Endothelial cell of umbilical vein (primary cell): ENCODE measurements at regions not wholly inside any gene's neighbourhood (a gene's known extent, or its start where the extent isn't known, plus 50 kb on each side); places are given as distances from the start of the nearest gene placed in this dataset.

Experiments
- BruUV-seq: library from RNA; stranded (reverse); fragments of 400-500 nt; replicated peaks from 2 replicates; lab custom pipeline; 2021; lab: Mats Ljungman, UMichigan
- CTCF ChIA-PET: fragments of 300-600, 350-600 bp; sonication (Branson Sonifier 250); formaldehyde crosslinking; loops from one replicate; lab custom pipeline; 2021; ENCODE audit warnings: antibody characterized with exemption, inconsistent platforms; lab: Charles Lee
- POLR2A ChIA-PET: fragments of 300-600, 350-600 bp; sonication (Branson Sonifier 250); formaldehyde crosslinking; loops from one replicate; lab custom pipeline; 2021; ENCODE audit warnings: antibody characterized with exemption, inconsistent platforms; lab: Charles Lee
- DNase-seq: peaks from one replicate; pipeline ENCODE4 v3.0.0-alpha.2; 2011; ENCODE audit warnings: low read depth, low spot score
- FAIRE-seq: peaks from 2 replicates; lab custom pipeline; 2011; peaks lifted over from hg19 to GRCh38; lab: Jason Lieb, UNC
- H2AFZ ChIP-seq: 2 replicates; pipeline ENCODE4 v1.6.0; 2012; ENCODE audit warnings: low read depth, low read length, control low read depth, inconsistent platforms
- H3K27ac ChIP-seq: 2 replicates; pipeline ENCODE4 v1.5.1; 2011; ENCODE audit warnings: low read depth, mild to moderate bottlenecking, control low read depth, low read length, moderate library complexity; ENCODE audit not compliant: insufficient read depth
- H3K27me3 ChIP-seq, 2 experiments: 2 replicates each; pipeline versions ENCODE4 v1.6.0 to v1.6.1; 2011; ENCODE audit warnings: low read length in 2 of 2, mixed read lengths in 1 of 2; ENCODE audit not compliant: control insufficient read depth in 2 of 2, insufficient read depth in 2 of 2
- H3K36me3 ChIP-seq, 2 experiments: 2 replicates in 1 of 2; 3 replicates in 1 of 2; pipeline ENCODE4 v1.5.1; 2011; ENCODE audit warnings: low read length in 2 of 2, mild to moderate bottlenecking in 1 of 2, moderate library complexity in 1 of 2; ENCODE audit not compliant: control insufficient read depth in 2 of 2, insufficient read depth in 2 of 2; ENCODE audit errors: extremely low read depth in 1 of 2
- H3K4me1 ChIP-seq: 3 replicates; pipeline ENCODE4 v1.5.1; 2011; ENCODE audit warnings: mild to moderate bottlenecking, low read length; ENCODE audit not compliant: control insufficient read depth, insufficient read depth; ENCODE audit errors: extremely low read depth
- H3K4me2 ChIP-seq: 2 replicates; pipeline ENCODE4 v1.6.1; 2011; ENCODE audit warnings: low read length, control low read depth, mixed read lengths; ENCODE audit not compliant: insufficient read depth
- H3K4me3 ChIP-seq, 3 experiments: fragments of 200-600 bp in 1 of 3; sonication (generic), shearing (Covaris generic) in 1 of 3; replicated peaks in 1 of 3; 2 replicates each; pipeline ENCODE4 v1.5.1; 2011 to 2016; ENCODE audit warnings: control low read depth in 3 of 3, low read length in 3 of 3, mild to moderate bottlenecking in 2 of 3, inconsistent platforms in 1 of 3, low read depth in 1 of 3, moderate library complexity in 1 of 3; ENCODE audit not compliant: insufficient read depth in 1 of 3
- H3K79me2 ChIP-seq: 2 replicates; pipeline ENCODE4 v1.6.0; 2012; ENCODE audit warnings: low read length, inconsistent platforms; ENCODE audit not compliant: control insufficient read depth, insufficient read depth
- H3K9ac ChIP-seq: replicated peaks from 2 replicates; pipeline ENCODE3; 2011; ENCODE audit warnings: low read length, control low read depth; ENCODE audit not compliant: insufficient read depth; ENCODE audit errors: extremely low read depth
- H3K9me1 ChIP-seq: replicated peaks from 3 replicates; pipeline ENCODE4 v1.6.0; 2011; ENCODE audit warnings: mild to moderate bottlenecking, low read length; ENCODE audit not compliant: control insufficient read depth, insufficient read depth; ENCODE audit errors: extremely low read depth
- H3K9me3 ChIP-seq: replicated peaks from 2 replicates; pipeline ENCODE4 v1.5.1; 2012; ENCODE audit warnings: low read length, inconsistent platforms; ENCODE audit not compliant: control insufficient read depth, insufficient read depth
- H4K20me1 ChIP-seq: replicated peaks from 2 replicates; pipeline ENCODE3; 2011; ENCODE audit warnings: mild to moderate bottlenecking, low read length; ENCODE audit not compliant: control insufficient read depth, insufficient read depth; ENCODE audit errors: extremely low read depth
- EZH2 ChIP-seq: IDR thresholded peaks from 2 replicates; pipeline ENCODE4 v1.6.1; 2012; ENCODE audit warnings: borderline replicate concordance, low read depth, mild to moderate bottlenecking, moderate library complexity, low read length, inconsistent platforms; ENCODE audit not compliant: severe bottlenecking
- FOS ChIP-seq: IDR thresholded peaks from 2 replicates; pipeline ENCODE4 v1.6.1; 2011; ENCODE audit warnings: mild to moderate bottlenecking, low read length, moderate library complexity, borderline replicate concordance; ENCODE audit not compliant: insufficient read depth
- JUN ChIP-seq: IDR thresholded peaks from 2 replicates; pipeline ENCODE4 v1.6.1; 2011; ENCODE audit warnings: borderline replicate concordance, low read depth; ENCODE audit not compliant: insufficient read length, insufficient read depth
- POLR2AphosphoS5 ChIP-seq: IDR thresholded peaks from 2 replicates; pipeline ENCODE4 v1.6.1; 2012; ENCODE audit warnings: low read depth, mild to moderate bottlenecking, control low read depth, low read length, moderate library complexity; ENCODE audit not compliant: insufficient read depth
- dilution Hi-C: fragments of 300-500 bp; cut with MboI; formaldehyde crosslinking; loops from one replicate; pipeline ENCODE4 v1.15.0; 2019; ENCODE audit warnings: low sequenced_read_pairs; ENCODE audit not compliant: extremely low pct_ligation_motif_present
- intact Hi-C: fragments of 100-400 bp; cut with micrococcal nuclease; formaldehyde crosslinking; loops from one replicate; pipeline ENCODE4 v1.10.0; 2022
- TF ChIP-seq, protein P1 (sequence below): IDR thresholded peaks from 2 replicates; pipeline ENCODE4 v1.6.1; 2011; ENCODE audit not compliant: insufficient read depth, insufficient read length
- TF ChIP-seq, protein P2 (sequence below), 2 donors: IDR thresholded peaks; 1 replicate in 1 of 2; 2 replicates in 1 of 2; pipeline ENCODE4 v1.5.1; 2011; ENCODE audit warnings: low read length in 2 of 2, mild to moderate bottlenecking in 2 of 2, moderate library complexity in 2 of 2, control low read depth in 1 of 2, inconsistent platforms in 1 of 2, low read depth in 1 of 2; ENCODE audit not compliant: insufficient read depth in 1 of 2; ENCODE audit errors: extremely low read depth in 1 of 2

DNA sequence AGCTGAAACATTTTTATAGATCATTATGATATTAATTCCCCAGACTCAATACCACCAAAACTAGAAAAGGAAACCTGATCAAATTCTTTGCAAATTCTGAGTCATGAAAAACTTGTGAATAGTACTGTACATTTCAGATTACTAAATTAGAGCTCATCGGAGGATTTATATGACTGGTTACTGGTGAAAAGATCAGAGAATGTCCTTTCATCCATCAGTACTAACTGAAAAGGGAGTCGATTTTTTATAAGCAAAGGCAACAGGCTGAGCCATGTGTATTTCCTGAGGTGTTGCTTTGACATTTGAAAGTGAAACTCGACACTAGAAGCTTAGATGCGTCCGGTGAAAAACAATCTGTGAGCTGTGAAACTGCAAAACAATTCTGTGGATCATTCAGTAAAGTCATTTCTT lies 155.7 kb downstream of the TNFSF18 start:
- Histone ChIP-seq H3K4me1 (peaks cover 70% of the 10 kb centered on the region), H4K20me1 (no peaks in the 10 kb centered on the region), H3K9ac (peak overlapping the region; percentile 45), H3K9me1 (no peaks in the 10 kb centered on the region), H3K9me3 (no peaks in the 10 kb centered on the region), H2AFZ (peak overlapping the region; percentile 15), H3K27ac (peak overlapping the region; percentile 65), H3K27me3 (no peaks in the 10 kb centered on the region), H3K4me2 (peak overlapping the region; percentile 61), H3K79me2 (no peaks in the 10 kb centered on the region), H3K4me3 (peak overlapping the region in 1 of 3 experiments; percentile 41), H3K36me3 (no peaks in the 10 kb centered on the region)
- intact Hi-C loops (no loop called here), dilution Hi-C loops (no loop called here)
- FAIRE-seq (peak; percentile 70), DNase-seq (peak; percentile 85)
- TF ChIP-seq, protein P1, sequence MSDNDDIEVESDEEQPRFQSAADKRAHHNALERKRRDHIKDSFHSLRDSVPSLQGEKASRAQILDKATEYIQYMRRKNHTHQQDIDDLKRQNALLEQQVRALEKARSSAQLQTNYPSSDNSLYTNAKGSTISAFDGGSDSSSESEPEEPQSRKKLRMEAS: no peak
- TF ChIP-seq EZH2 (no peak), FOS (no peak), JUN (no peak), POLR2AphosphoS5 (no peak)
- TF ChIP-seq, protein P2, sequence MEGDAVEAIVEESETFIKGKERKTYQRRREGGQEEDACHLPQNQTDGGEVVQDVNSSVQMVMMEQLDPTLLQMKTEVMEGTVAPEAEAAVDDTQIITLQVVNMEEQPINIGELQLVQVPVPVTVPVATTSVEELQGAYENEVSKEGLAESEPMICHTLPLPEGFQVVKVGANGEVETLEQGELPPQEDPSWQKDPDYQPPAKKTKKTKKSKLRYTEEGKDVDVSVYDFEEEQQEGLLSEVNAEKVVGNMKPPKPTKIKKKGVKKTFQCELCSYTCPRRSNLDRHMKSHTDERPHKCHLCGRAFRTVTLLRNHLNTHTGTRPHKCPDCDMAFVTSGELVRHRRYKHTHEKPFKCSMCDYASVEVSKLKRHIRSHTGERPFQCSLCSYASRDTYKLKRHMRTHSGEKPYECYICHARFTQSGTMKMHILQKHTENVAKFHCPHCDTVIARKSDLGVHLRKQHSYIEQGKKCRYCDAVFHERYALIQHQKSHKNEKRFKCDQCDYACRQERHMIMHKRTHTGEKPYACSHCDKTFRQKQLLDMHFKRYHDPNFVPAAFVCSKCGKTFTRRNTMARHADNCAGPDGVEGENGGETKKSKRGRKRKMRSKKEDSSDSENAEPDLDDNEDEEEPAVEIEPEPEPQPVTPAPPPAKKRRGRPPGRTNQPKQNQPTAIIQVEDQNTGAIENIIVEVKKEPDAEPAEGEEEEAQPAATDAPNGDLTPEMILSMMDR (IDR thresholded peaks at IDR 0.05; ENCODE audit: extremely low read depth in 1 of 2, insufficient read depth in 1 of 2, low read depth in 1 of 2, low read length in 2 of 2): no peak
- no TSS peak for BruUV-seq
- CTCF ChIA-PET: interaction anchor here (0.8 to 4.6 kb wide), 10 partner anchors 12 to 307 kb away, joined by 3 to 21 read pairs (median 4); no protein-coding TSS in a partner anchor
- POLR2A ChIA-PET: interaction anchor here (0.9 to 1.7 kb wide), 5 partner anchors 12 to 307 kb away, joined by 3 to 9 read pairs (median 3); partner anchors contain the start of gene TNFSF18
